Stimulated activated CD8-positive, alpha-beta memory T cell treated with anti-CD3 and anti-CD28 coated beads, Interleukin-4, amount 100 ng/mL, for 1 hour (primary cell): ENCODE measurements at regions not wholly inside any gene's neighbourhood (a gene's known extent, or its start where the extent isn't known, plus 50 kb on each side); places are given as distances from the start of the nearest gene placed in this dataset.
"Not testable (repeated sequence)": the region's sequence is repeated elsewhere in the genome, so short reads cannot be mapped to it uniquely, and the experiment has no call there.

Experiments used
- DNase-seq, 2 donors: peaks; one replicate each; pipeline ENCODE4 v3.0.0-alpha.2; 2020; ENCODE audit warnings: low read depth in 2 of 2, low spot score in 1 of 2

DNA sequence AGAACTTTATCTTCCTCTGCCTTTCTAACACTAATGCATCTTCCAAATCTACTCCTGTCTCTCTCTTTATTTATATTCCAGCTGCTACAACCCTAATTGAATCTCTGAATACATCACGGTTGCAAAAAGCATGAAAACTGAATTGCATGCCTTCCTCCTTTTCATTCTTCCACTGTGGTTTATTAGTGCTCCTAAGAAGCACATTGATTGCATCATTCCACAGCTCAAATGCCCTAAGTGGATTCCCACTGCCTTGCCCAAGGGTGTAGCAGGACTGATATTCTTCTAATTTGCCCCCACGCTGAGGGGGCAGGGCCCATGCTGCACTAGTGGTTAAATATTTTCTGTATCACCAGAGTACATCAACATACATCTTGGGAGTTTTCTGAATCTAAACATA lies 640.8 kb downstream of the EFNB2 start:
- no peak for DNase-seq

- DNase-seq, result no peak
Observed at GRCh38 chr13:105890509-105890908, 645.0 kb downstream of the EFNB2 start.

DNA sequence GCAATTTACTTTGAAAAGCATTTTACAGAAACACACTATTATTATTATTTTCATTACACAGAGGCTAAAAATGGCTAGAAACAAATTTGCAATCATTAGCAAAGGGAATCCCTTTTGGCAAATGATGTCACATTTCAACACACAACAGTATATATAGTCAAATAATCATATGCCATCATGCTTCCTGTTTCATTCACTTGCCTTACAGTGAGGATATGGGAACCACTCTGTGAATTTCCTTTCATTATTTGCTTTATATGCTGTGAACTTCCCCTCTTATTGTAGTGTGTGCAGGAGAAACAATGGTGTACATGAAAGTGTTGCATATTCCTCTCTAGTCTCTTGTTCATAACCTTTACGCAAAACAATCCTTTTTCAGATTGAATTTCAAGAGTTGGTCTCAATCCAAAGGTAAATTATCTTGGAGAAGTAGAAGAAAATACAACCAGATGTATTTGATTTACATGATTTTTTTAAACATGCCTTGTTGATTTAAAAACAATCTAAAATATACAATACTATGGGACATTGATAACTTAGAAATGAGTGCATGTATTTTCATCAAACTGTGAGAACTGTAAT lies 657.3 kb downstream of the EFNB2 start:
- no peak for DNase-seq

GRCh38 chr13:105874814-105875213 lies 660.6 kb downstream of the EFNB2 start:
- DNase-seq, result no peak

- DNase-seq, result no peak
Observed at GRCh38 chr13:105871768-105872167, 663.7 kb downstream of the EFNB2 start.

GRCh38 chr13:105871326-105871725 lies 664.1 kb downstream of the EFNB2 start:
- DNase-seq, result no peak

GRCh38 chr13:105863300-105863920 lies 672.1 kb downstream of the EFNB2 start:
- no peak for DNase-seq

DNA sequence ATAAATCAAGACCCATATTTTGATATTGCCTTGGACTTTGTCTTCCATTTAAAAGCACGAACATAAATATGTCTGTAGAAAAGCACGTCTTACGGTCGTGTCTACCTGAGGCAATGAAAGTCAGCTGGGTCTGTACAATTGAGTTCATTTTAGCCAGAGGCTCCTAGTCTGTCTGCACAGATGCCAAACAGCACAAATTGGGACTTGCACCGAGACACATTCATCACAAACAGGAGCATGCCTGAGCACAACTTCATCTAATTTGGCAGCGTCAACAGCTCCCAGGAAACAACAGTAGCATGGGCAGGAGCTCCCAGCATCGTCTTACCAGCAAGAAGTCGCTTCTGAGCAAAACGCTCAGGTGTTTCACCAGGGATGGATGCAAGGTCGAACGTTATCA lies 687.0 kb downstream of the EFNB2 start:
- DNase-seq, result no peak

- no peak for DNase-seq
Observed at GRCh38 chr13:105847527-105848291, 687.8 kb downstream of the EFNB2 start.

- DNase-seq, result no peak
Observed at GRCh38 chr13:105846923-105847322, 688.5 kb downstream of the EFNB2 start.

DNA sequence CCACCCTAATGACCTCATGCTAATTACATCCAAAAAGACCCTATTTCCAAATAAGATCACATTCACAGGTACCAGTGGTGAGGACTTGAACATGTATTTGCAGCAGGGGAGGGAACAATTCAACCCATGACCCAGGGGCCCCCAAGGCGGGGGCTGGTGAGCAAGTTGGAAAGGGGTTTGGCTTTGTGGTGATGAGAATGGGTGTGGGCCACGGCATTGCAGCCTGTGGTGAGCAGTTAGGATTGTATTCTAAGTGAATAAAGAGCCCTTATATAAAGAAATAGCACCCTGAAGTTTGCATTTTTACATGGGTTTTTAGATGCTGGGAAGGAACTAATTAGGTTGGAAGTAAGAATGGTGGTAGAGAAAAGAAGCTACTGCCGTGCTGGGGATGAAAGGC lies 694.2 kb downstream of the EFNB2 start:
- no peak for DNase-seq

DNA sequence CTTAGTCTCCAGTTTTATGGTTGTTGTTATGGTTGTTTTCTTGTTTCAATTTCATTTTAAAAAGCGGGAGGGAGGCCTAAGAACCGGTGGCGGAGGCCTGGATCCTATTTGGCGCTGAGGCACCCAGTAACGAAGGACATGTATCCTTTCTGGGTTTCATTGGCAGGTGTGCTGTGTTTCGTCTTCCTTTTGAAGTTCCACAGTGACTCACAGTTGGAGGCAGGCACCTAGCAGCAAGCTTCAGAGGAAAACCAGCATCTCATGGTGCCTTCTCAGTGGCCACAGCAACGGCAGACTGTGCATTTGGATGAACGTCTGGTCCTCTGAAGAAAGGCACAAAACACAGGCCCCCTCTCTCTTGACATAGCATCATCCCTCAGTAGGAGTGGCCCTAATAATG lies 697.2 kb downstream of the EFNB2 start:
- DNase-seq, result no peak

- DNase-seq, result not testable (repeated sequence)
Observed at GRCh38 chr13:105837295-105837694, 698.2 kb downstream of the EFNB2 start.

- no peak for DNase-seq
Observed at GRCh38 chr13:105830821-105831220, 704.6 kb downstream of the EFNB2 start.

GRCh38 chr13:105827111-105827809 lies 708.2 kb downstream of the EFNB2 start:
- no peak for DNase-seq

DNA sequence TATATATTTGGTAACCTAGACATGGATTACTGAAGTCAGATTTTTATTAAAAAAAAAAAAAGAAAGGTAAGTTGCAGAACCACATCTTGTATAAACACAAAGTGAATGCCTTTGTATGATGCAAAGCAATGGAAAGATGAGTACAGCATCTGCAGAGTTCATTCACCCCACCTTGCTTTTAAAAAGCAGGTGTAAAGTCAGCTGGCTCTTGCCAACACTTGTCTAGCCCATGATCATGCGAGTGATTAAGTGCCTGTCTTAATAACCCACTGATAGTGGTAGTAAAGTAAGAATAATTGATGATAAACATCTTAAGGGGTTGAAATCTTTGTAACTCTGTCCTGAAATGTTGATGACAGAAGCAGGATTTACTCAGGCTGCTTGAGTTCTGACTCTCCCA lies 710.4 kb downstream of the EFNB2 start:
- DNase-seq, result no peak

DNA sequence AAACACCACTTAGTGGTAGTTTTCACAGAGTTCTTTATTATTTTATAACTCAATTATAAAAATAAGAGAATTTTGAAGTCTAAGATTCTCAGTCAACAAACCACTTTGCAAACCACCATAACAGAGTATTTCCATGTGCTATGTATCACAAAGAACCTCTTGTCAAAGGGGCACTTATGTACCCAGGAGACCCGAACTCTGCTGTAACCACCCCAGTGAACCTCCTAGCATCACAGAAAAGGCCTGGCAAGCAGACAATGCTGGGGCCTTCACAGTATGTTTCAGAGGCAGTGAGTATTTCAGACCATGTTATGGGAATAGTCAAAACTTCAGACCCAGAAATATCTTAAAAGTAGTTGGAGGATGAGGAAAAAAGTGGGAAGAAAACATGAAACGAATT lies 714.1 kb downstream of the EFNB2 start:
- DNase-seq, result no peak

GRCh38 chr13:105820415-105820814 lies 715.0 kb downstream of the EFNB2 start:
- DNase-seq, result no peak

GRCh38 chr13:105817498-105817897 lies 718.0 kb downstream of the EFNB2 start:
- DNase-seq, result no peak

- DNase-seq, result no peak
Observed at GRCh38 chr13:105816994-105817393, 718.5 kb downstream of the EFNB2 start.

- no peak for DNase-seq
Observed at GRCh38 chr13:105814902-105815250, 720.6 kb downstream of the EFNB2 start.
